Effector memory CD4-positive, alpha-beta T cell (primary cell): ENCODE measurements at regions not wholly inside any gene's neighbourhood (a gene's known extent, or its start where the extent isn't known, plus 50 kb on each side); places are given as distances from the start of the nearest gene placed in this dataset.

Experiments used
- DNase-seq, 3 donors: peaks; one replicate each; pipeline ENCODE4 v3.0.0-alpha.2; 2020
- H3K27ac ChIP-seq: 2 replicates; pipeline ENCODE4 v1.7.0; 2013; ENCODE audit warnings: mild to moderate bottlenecking, low read length, moderate library complexity; ENCODE audit not compliant: insufficient read depth, poor library complexity, severe bottlenecking
- H3K27me3 ChIP-seq: replicated peaks from 2 replicates; pipeline ENCODE4 v1.7.0; 2013; ENCODE audit warnings: mild to moderate bottlenecking, low read length; ENCODE audit not compliant: insufficient read depth, control insufficient read depth, poor library complexity, severe bottlenecking
- H3K36me3 ChIP-seq: 2 replicates; pipeline ENCODE4 v1.7.0; 2013; ENCODE audit warnings: mild to moderate bottlenecking, low read length, moderate library complexity; ENCODE audit not compliant: control insufficient read depth, insufficient read depth
- H3K4me1 ChIP-seq: 2 replicates; pipeline ENCODE4 v1.7.0; 2013; ENCODE audit warnings: low read length, mild to moderate bottlenecking; ENCODE audit not compliant: control insufficient read depth, insufficient read depth, poor library complexity, severe bottlenecking
- H3K4me3 ChIP-seq: 2 replicates; pipeline ENCODE4 v1.7.0; 2013; ENCODE audit warnings: low read length, low read depth, mild to moderate bottlenecking; ENCODE audit not compliant: insufficient read depth, poor library complexity, severe bottlenecking
- H3K9me3 ChIP-seq: 2 replicates; pipeline ENCODE4 v1.7.0; 2013; ENCODE audit warnings: mild to moderate bottlenecking, low read length, moderate library complexity; ENCODE audit not compliant: control insufficient read depth

DNA sequence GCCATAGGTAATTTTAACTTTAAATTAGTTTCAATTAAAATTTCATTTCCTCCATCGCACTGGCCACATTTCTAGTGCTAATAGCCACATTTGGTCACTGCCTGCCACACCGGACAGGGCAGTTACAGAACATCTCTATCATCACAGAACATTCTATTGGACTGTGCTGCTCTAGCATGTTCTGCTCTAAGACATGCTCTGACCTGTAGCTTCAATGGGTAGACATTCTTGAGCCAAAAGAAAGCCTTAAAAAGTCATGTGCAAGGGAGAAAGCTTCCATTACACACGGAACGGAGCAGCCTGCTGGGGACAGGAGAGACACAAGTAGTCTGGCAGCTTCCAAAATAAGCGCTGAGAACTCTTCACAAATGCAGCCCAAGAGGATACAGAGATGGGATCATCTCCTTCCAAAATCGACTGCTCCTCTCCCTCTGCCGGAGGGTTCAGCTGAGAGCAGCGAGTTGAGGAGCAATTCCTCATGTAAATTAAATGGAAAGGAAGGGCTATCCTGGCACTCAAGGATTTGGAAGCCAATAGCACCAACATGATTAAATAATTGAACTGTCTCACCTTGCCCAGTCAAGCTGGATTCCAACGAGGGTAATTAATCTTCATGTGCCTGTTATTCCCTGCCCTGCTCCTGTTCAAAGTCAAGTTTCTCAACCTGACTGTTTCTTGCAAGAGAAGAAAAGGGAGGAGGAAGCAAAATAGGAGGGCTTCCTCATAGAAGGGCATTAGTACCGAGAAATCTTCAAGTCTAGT, 336.4 kb upstream of the NOCT start:
- no peaks in the 10 kb centered on the region for H3K4me1 ChIP-seq
- no peak overlapping the region for H3K4me3 ChIP-seq
- no peaks in the 10 kb centered on the region for H3K9me3 ChIP-seq
- H3K27ac ChIP-seq = no peak overlapping the region
- peaks cover 3% of the 10 kb centered on the region for H3K27me3 ChIP-seq
- no peak for DNase-seq
- no peaks in the 10 kb centered on the region for H3K36me3 ChIP-seq

GRCh38 chr4:138677748-138678147, 337.8 kb upstream of the NOCT start:
- no peak overlapping the region for H3K27ac ChIP-seq
- no peak overlapping the region for H3K4me3 ChIP-seq
- no peaks in the 10 kb centered on the region for H3K9me3 ChIP-seq
- no peaks in the 10 kb centered on the region for H3K36me3 ChIP-seq
- no peak for DNase-seq
- no peaks in the 10 kb centered on the region for H3K4me1 ChIP-seq
- H3K27me3 ChIP-seq = peaks cover 3% of the 10 kb centered on the region

DNA sequence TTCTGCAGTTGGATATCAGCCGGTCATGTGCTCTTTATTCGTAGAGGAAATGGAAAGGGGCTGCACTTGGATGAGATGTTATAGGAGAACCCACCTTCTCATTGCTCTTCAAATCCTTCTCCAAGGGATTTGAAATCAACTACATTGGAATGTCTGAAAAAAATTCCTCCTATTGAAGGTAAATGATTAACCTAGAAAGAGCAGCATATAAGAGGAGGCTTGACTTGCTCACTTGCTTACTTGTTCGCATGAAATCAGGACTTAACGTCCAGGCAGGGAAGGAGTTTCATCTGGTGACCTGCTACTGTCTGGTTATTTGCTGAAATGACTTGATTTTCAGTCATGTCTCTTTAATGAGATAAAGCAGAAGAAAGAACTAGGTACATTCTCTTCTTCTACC, 338.4 kb upstream of the NOCT start:
- no peaks in the 10 kb centered on the region for H3K36me3 ChIP-seq

DNA sequence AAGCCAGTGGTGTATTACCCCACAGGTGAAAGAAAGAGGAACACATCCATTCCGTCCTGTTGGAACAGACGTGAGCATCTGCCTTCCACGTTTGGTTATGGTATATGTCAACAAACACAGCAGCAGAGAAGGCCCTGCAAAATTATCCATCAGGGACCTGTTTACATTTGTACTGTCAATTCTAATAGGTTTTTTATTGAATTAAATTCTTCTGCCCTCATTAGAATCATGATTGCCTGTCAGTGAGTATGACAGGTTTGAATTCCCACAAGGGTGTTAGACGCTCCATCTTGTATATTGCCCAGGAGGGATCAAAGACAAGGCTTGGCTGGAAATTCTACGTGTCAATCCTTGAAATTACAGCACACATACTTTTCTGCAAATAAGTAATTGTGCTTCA, 339.9 kb upstream of the NOCT start:
- H3K27ac ChIP-seq = no peak overlapping the region
- no peak for DNase-seq
- no peak overlapping the region for H3K4me3 ChIP-seq
- no peaks in the 10 kb centered on the region for H3K4me1 ChIP-seq
- H3K36me3 ChIP-seq = no peaks in the 10 kb centered on the region
- H3K9me3 ChIP-seq = no peaks in the 10 kb centered on the region
- no peaks in the 10 kb centered on the region for H3K27me3 ChIP-seq

More for the DNA sequence above, 338.4 kb upstream of the NOCT start:
- Histone ChIP-seq H3K9me3 (no peaks in the 10 kb centered on the region), H3K27ac (no peak overlapping the region), H3K4me3 (no peak overlapping the region), H3K27me3 (peaks cover 3% of the 10 kb centered on the region), H3K4me1 (no peaks in the 10 kb centered on the region)
- no peak for DNase-seq

GRCh38 chr4:138674209-138674608, 341.4 kb upstream of the NOCT start:
- no peaks in the 10 kb centered on the region for H3K9me3 ChIP-seq

DNA sequence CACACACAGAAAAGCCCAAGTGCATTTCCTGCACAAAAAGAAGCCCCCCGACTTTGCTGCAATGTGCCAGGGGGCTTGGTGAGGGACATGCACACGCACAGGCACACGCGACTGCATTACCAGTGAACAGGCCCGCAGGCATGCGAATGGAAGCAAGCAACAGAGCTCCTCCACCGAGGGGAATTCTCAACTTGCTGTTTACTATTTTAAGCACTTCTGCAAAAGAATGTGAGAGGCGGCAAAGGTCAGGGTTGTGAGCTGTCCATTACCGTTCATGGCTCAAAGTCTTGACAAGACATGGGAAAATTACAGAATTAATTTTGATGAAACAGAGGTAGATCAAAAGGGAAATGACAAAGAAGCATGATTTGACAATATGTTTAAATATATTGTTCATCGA, 342.5 kb upstream of the NOCT start:
- no peak overlapping the region for H3K27ac ChIP-seq
- H3K36me3 ChIP-seq = no peaks in the 10 kb centered on the region
- H3K4me3 ChIP-seq = no peak overlapping the region
- DNase-seq = no peak
- H3K9me3 ChIP-seq = no peaks in the 10 kb centered on the region
- no peaks in the 10 kb centered on the region for H3K27me3 ChIP-seq
- no peaks in the 10 kb centered on the region for H3K4me1 ChIP-seq

More at GRCh38 chr4:138674209-138674608, 341.4 kb upstream of the NOCT start:
- DNase-seq = no peak
- no peaks in the 10 kb centered on the region for H3K4me1 ChIP-seq
- H3K27me3 ChIP-seq = no peaks in the 10 kb centered on the region
- no peak overlapping the region for H3K27ac ChIP-seq
- no peak overlapping the region for H3K4me3 ChIP-seq
- H3K36me3 ChIP-seq = no peaks in the 10 kb centered on the region

DNA sequence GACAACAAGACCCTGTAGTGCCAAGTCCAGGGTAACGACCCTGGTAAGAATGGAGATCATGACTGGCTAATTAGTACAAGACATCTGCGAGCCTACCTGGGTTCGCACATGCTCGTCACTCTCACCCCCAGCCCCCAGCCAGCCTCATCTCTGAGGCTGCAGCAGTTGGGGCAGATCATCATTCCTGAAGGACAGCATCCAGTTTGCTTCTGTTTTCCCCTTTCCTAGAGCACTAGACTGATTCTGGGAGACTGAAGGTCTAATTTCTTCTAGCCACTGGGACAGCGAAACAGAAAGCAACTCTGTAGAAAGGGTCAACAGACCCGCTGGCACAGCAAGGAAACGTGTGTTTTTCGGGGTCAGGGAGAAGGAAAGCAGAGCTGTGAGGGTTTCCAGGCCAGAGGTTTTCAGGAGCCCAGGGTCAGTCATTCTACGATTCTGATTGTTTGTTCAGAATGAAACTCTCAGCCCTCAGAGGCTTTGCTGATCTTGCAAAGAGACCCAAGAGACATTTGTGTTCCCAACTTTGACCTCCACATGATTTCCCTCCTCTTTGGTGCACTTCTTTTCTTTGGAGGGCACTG, 343.1 kb upstream of the NOCT start:
- no peaks in the 10 kb centered on the region for H3K36me3 ChIP-seq

DNA sequence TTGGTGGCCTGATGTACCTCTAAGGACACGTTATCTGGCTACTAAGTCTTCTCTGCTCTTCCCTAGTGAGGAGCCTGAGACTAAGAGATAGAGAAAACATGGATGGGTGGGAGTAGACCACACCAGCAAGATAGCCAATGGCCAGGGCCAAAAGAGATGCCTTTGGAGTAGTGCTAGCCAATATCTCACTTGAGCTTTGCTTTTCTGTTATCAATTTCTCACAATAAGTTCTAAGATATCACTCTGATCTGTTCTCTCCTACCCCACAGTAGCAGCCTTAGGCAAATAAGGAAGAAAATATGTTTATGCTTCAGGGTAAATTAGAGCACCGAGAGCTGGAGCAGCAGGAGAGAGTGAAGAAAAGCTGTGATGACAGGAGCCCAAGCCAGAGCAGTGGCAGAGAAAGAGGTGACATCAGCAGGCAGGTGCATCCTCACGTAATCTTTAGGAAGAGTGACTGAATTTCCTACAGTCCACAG, 343.9 kb upstream of the NOCT start:
- Histone ChIP-seq H3K4me1 (no peaks in the 10 kb centered on the region), H3K36me3 (no peaks in the 10 kb centered on the region), H3K27ac (no peak overlapping the region), H3K4me3 (no peak overlapping the region), H3K9me3 (no peaks in the 10 kb centered on the region), H3K27me3 (no peaks in the 10 kb centered on the region)
- DNase-seq = no peak

More for the DNA sequence above, 343.1 kb upstream of the NOCT start:
- Histone ChIP-seq H3K4me1 (no peaks in the 10 kb centered on the region), H3K9me3 (no peaks in the 10 kb centered on the region), H3K4me3 (no peak overlapping the region), H3K27ac (no peak overlapping the region), H3K27me3 (no peaks in the 10 kb centered on the region)
- DNase-seq = no peak

DNA sequence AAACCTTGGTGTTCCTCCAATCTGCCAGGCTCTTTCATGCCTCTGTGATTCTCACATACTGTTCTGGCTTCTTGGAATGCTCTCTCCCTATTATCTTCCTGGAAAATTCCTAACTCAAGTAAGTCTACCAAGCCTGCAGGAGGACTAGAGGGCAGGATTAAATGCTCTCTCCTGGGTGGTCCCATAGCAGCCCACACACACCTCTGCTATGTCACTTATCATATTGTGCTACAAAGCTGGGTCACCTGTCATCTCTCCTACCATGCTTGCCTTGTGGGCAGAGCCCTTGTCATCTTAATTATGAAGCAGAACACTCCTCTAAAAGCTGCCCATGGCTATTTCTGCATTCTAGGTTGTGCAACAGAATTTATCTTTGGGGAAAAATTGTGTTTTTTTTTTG, 344.5 kb upstream of the NOCT start:
- Histone ChIP-seq H3K9me3 (no peaks in the 10 kb centered on the region), H3K27me3 (no peaks in the 10 kb centered on the region), H3K27ac (no peak overlapping the region), H3K36me3 (no peaks in the 10 kb centered on the region), H3K4me1 (no peaks in the 10 kb centered on the region), H3K4me3 (no peak overlapping the region)
- DNase-seq = no peak

GRCh38 chr4:138670681-138671080, 344.9 kb upstream of the NOCT start:
- no peaks in the 10 kb centered on the region for H3K36me3 ChIP-seq
- DNase-seq = no peak
- no peaks in the 10 kb centered on the region for H3K9me3 ChIP-seq
- no peak overlapping the region for H3K4me3 ChIP-seq
- no peak overlapping the region for H3K27ac ChIP-seq
- no peaks in the 10 kb centered on the region for H3K27me3 ChIP-seq
- H3K4me1 ChIP-seq = no peaks in the 10 kb centered on the region
